Stimulated activated CD4-positive, alpha-beta T cell treated with anti-CD3 and anti-CD28 coated beads, Interleukin-1b, Interleukin-23, amount 100 ng/mL, for 4 hours (primary cell): ENCODE measurements at regions not wholly inside any gene's neighbourhood (a gene's known extent, or its start where the extent isn't known, plus 50 kb on each side); places are given as distances from the start of the nearest gene placed in this dataset.
"Not testable (repeated sequence)": the region's sequence is repeated elsewhere in the genome, so short reads cannot be mapped to it uniquely, and the experiment has no call there.

Experiments
- DNase-seq, 2 donors: peaks; one replicate each; pipeline ENCODE4 v3.0.0-alpha.2; 2020; ENCODE audit warnings: low read depth in 2 of 2

- DNase-seq: no peak
Observed at GRCh38 chr5:66234241-66234640, 90.1 kb downstream of the SREK1 start.

- no peak for DNase-seq
Observed at GRCh38 chr5:66238435-66238834, 94.3 kb downstream of the SREK1 start.

GRCh38 chr5:66239034-66239433 lies 94.9 kb downstream of the SREK1 start:
- no peak for DNase-seq

GRCh38 chr5:66241136-66241825 lies 97.2 kb downstream of the SREK1 start:
- DNase-seq: no peak

- no peak for DNase-seq
Observed at GRCh38 chr5:66242050-66242715, 98.1 kb downstream of the SREK1 start.

GRCh38 chr5:66246608-66247007 lies 102.5 kb downstream of the SREK1 start:
- no peak for DNase-seq

GRCh38 chr5:66247176-66247960 lies 103.3 kb downstream of the SREK1 start:
- DNase-seq: no peak

GRCh38 chr5:66248874-66249273 lies 104.8 kb downstream of the SREK1 start:
- DNase-seq: no peak

- DNase-seq: no peak
Observed at GRCh38 chr5:66249920-66250319, 105.8 kb downstream of the SREK1 start.

- no peak for DNase-seq
Observed at GRCh38 chr5:66252849-66253248, 108.7 kb downstream of the SREK1 start.

- DNase-seq: no peak
Observed at GRCh38 chr5:66255714-66256113, 111.6 kb downstream of the SREK1 start.

- no peak for DNase-seq
Observed at GRCh38 chr5:66273121-66273520, 129.0 kb downstream of the SREK1 start.

- no peak for DNase-seq
Observed at GRCh38 chr5:66276986-66277385, 132.9 kb downstream of the SREK1 start.

- DNase-seq: no peak
Observed at GRCh38 chr5:66277981-66278380, 133.9 kb downstream of the SREK1 start.

- DNase-seq: no peak
Observed at GRCh38 chr5:66281294-66281693, 137.2 kb downstream of the SREK1 start.

- DNase-seq: no peak
Observed at GRCh38 chr5:66284588-66285342, 140.7 kb downstream of the SREK1 start.

GRCh38 chr5:66285343-66285922 lies 141.3 kb downstream of the SREK1 start:
- DNase-seq: no peak

GRCh38 chr5:66291771-66292170 lies 147.7 kb downstream of the SREK1 start:
- DNase-seq: no peak

- DNase-seq: not testable (repeated sequence)
Observed at GRCh38 chr5:66293851-66294250, 149.8 kb downstream of the SREK1 start.

- DNase-seq: no peak
Observed at GRCh38 chr5:66299463-66299862, 155.4 kb downstream of the SREK1 start.

- DNase-seq: no peak
Observed at GRCh38 chr5:66302344-66302743, 158.2 kb downstream of the SREK1 start.
